ENCODE measurements at regions not wholly inside any gene's neighbourhood (a gene's known extent, or its start where the extent isn't known, plus 50 kb on each side); places are given as distances from the start of the nearest gene placed in this dataset.

GRCh38 chr12:30152705-30153104 lies 369.0 kb upstream of the TMTC1 start:
- no peak for TF ChIP-seq POLR2A (IDR thresholded peaks at IDR 0.05)
- TF ChIP-seq CTCF (IDR thresholded peaks at IDR 0.05): no peak
- TF ChIP-seq POLR2AphosphoS5 (IDR thresholded peaks at IDR 0.05): no peak
- no peak for TF ChIP-seq EP300 (IDR thresholded peaks at IDR 0.05)

All from suprapubic skin (tissue), 4 donors.